ENCODE measurements at regions not wholly inside any gene's neighbourhood (a gene's known extent, or its start where the extent isn't known, plus 50 kb on each side); places are given as distances from the start of the nearest gene placed in this dataset.

DNA sequence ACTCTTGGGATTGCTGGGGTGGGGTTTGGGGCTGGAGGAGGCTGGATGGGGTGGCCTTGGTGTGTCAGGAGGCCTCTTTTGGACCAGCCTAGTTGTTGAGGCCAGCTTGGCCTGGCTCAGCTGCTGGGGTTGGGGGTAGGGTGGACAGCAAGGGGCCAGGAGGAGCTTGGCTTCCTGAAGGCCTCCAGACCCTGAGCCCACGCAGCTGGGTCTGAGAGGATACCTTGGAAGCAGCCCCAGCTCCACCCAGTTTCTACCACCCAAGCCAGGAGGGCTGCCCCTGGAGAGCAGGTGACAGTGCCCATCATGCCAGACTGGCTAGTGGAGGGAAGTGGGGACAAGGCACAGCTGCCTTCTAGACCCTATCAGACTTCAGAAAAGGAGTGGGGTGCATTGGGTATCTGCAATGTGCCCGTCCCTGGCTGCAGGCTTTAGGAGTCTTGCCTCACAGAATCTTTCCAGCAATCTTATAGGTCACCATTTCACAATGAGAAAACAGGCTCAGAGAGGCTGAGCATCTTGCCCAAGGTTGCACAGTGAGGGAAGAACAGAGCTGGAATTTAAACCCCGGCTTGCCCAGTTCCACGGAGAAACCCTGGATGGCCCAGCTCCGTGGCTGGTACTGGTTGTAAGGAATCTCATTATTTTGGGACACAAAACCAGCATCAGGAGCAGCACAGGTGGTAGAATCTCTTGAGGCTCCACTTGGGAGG, 83.0 kb downstream of the LINGO1 start:
- Histone ChIP-seq H3K27ac (no peak overlapping the region), H2AFZ (no peak overlapping the region), H3K9me3 (ENCODE audit: insufficient read depth, low read depth) (no peaks in the 10 kb centered on the region), H3K9me2 (ENCODE audit: insufficient read depth) (no peaks in the 10 kb centered on the region), H3K27me3 (ENCODE audit: insufficient read depth, low read depth) (no peaks in the 10 kb centered on the region), H3K36me3 (ENCODE audit: low read depth) (no peaks in the 10 kb centered on the region), H4K20me1 (ENCODE audit: insufficient read depth) (no peaks in the 10 kb centered on the region), H3K4me2 (no peak overlapping the region), H3K4me1 (replicated peaks; ENCODE audit: insufficient read depth) (peaks cover 17% of the 10 kb centered on the region), H3F3A (ENCODE audit: insufficient read depth, low read depth) (0 out of 2 replicates have a peak, but pooled peaks cover 7% of the 10 kb centered on the region), H3K4me3 (no peak overlapping the region), H3K79me2 (ENCODE audit: low read depth) (no peaks in the 10 kb centered on the region)
- intact Hi-C loops (cut with micrococcal nuclease; ENCODE audit: unreplicated experiment): no loop called here
- ChIA-PET CTCF (no interaction called here), POLR2A (ENCODE audit: unreplicated experiment) (no interaction called here)
- no peak for DNase-seq
- TF ChIP-seq, protein P1, sequence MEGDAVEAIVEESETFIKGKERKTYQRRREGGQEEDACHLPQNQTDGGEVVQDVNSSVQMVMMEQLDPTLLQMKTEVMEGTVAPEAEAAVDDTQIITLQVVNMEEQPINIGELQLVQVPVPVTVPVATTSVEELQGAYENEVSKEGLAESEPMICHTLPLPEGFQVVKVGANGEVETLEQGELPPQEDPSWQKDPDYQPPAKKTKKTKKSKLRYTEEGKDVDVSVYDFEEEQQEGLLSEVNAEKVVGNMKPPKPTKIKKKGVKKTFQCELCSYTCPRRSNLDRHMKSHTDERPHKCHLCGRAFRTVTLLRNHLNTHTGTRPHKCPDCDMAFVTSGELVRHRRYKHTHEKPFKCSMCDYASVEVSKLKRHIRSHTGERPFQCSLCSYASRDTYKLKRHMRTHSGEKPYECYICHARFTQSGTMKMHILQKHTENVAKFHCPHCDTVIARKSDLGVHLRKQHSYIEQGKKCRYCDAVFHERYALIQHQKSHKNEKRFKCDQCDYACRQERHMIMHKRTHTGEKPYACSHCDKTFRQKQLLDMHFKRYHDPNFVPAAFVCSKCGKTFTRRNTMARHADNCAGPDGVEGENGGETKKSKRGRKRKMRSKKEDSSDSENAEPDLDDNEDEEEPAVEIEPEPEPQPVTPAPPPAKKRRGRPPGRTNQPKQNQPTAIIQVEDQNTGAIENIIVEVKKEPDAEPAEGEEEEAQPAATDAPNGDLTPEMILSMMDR (conservative IDR thresholded peaks at IDR 0.05): no peak
- no peak for TF ChIP-seq EZH2 (IDR thresholded peaks at IDR 0.05; ENCODE audit: low read depth)
- BruUV-seq (replicated peaks): no TSS peak

DNA sequence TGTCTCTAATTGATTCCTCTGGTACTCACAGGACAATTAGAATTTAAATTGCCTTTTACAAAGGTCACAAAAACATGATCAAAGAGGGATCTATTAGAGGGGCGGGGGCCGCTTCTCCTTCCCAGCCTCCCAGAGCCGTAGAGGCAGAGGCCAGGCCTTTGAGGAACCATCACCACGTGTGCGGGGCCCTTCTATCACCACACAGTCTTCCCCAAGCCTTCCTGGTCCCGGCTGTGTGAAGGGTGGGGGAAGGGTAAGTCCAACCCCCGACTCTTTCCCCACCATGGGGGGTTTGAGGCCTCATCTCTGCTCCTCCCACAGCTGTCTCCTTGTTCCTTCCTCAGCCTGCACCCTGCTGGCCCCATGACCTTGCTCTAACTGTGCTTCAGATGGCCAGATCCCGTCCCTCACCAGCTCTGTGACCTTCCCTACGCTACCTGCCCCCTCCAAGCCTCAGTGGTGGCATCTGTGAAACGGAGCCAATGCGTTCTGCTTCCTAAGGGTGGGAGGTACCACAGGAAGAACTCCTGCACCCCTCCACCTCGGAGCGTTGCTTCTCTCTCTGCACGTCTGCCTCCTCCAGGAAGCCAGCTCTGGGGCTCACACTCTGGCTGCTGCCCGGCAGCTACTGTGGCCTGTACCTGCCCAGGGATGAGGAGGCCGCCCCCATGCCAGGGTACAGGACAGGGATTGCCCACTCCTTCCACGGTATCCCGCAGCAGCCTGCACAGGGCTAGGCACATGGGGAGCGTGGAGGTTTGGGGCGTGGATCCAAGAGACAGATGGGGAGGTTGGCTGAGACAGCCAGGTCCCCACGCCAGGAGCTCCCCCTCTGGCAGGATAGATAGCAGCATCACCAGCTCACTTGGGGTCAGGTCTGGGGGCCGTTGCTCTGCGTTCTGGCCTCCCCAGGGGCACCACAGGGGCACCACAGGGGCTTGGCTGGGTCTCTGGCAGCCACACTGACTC, 83.8 kb downstream of the LINGO1 start:
- BruUV-seq (replicated peaks): no TSS peak
- no peaks in the 10 kb centered on the region for H4K20me1 ChIP-seq (ENCODE audit: insufficient read depth)
- no peak overlapping the region for H2AFZ ChIP-seq
- no peaks in the 10 kb centered on the region for H3K9me3 ChIP-seq (ENCODE audit: insufficient read depth, low read depth)
- H3F3A ChIP-seq (ENCODE audit: insufficient read depth, low read depth): 0 out of 2 replicates have a peak, but pooled peaks cover 7% of the 10 kb centered on the region
- H3K79me2 ChIP-seq (ENCODE audit: low read depth): no peaks in the 10 kb centered on the region
- no peaks in the 10 kb centered on the region for H3K36me3 ChIP-seq (ENCODE audit: low read depth)
- POLR2A ChIA-PET (ENCODE audit: unreplicated experiment): no interaction called here
- CTCF ChIA-PET: interaction anchor here (0.5 kb wide), 1 partner anchor 46 kb away, joined by 4 read pairs; no protein-coding TSS in a partner anchor
- H3K27me3 ChIP-seq (ENCODE audit: insufficient read depth, low read depth): no peaks in the 10 kb centered on the region
- no peak overlapping the region for H3K27ac ChIP-seq
- TF ChIP-seq EZH2 (IDR thresholded peaks at IDR 0.05; ENCODE audit: low read depth): no peak
- TF ChIP-seq, protein P1 (conservative IDR thresholded peaks at IDR 0.05): no peak
- peaks cover 18% of the 10 kb centered on the region for H3K4me1 ChIP-seq (replicated peaks; ENCODE audit: insufficient read depth)
- no peaks in the 10 kb centered on the region for H3K9me2 ChIP-seq (ENCODE audit: insufficient read depth)
- H3K4me2 ChIP-seq: no peak overlapping the region
- intact Hi-C loops (cut with micrococcal nuclease; ENCODE audit: unreplicated experiment): no loop called here
- no peak for DNase-seq
- no peak overlapping the region for H3K4me3 ChIP-seq

DNA sequence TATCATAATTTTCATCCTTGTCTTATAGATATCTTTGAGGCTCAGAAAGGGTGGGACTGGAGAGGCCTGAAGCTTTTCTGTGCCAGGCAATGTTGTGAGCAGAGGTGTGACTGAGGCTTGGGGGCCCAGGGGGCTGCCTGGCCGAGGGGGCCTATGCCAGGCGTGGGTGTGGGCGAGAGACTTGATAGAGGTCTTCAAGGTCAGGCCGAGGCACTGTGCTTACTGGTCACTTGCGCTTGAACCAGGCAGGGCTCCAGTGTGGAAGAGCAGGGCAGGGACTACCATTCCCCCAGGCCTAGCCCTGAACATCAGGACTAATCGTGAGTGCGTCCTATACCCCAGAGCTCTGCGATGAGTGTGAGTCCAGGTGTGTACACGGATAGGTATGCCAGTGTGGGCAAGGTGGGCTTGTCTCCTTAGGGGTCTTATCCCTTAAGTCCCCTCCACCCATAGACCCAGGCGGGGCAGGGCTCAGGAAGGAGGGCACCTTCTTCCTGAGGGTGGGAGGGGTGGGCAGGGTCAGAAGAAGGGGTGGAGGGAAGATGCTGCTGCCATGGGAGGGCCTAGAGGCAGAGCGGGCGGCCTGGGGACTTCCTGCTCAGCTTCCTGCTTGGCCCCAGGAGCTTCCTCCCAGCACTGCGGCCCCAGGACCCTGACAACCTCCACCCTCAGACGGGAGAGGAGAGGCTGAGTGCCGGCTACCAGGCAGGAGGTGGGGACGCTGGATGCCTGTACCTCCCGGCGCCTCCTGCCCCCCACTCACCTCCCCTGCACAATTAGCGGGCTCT, 84.7 kb downstream of the LINGO1 start:
- Histone ChIP-seq H3K9me3 (ENCODE audit: insufficient read depth, low read depth) (no peaks in the 10 kb centered on the region), H3K36me3 (ENCODE audit: low read depth) (no peaks in the 10 kb centered on the region), H3F3A (ENCODE audit: insufficient read depth, low read depth) (0 out of 2 replicates have a peak, but pooled peaks cover 7% of the 10 kb centered on the region), H3K27me3 (ENCODE audit: insufficient read depth, low read depth) (no peaks in the 10 kb centered on the region), H3K4me1 (replicated peaks; ENCODE audit: insufficient read depth) (peaks cover 23% of the 10 kb centered on the region), H3K4me3 (no peak overlapping the region), H3K27ac (no peak overlapping the region), H4K20me1 (ENCODE audit: insufficient read depth) (no peaks in the 10 kb centered on the region), H3K9me2 (ENCODE audit: insufficient read depth) (no peaks in the 10 kb centered on the region), H3K79me2 (ENCODE audit: low read depth) (no peaks in the 10 kb centered on the region), H3K4me2 (no peak overlapping the region), H2AFZ (no peak overlapping the region)
- POLR2A ChIA-PET (ENCODE audit: unreplicated experiment): interaction anchor here (0.6 kb wide), 1 partner anchor 109 kb away, joined by 3 read pairs; no protein-coding TSS in a partner anchor
- TF ChIP-seq EZH2 (IDR thresholded peaks at IDR 0.05; ENCODE audit: low read depth): no peak
- TF ChIP-seq, protein P1 (conservative IDR thresholded peaks at IDR 0.05): no peak
- intact Hi-C loops (cut with micrococcal nuclease; ENCODE audit: unreplicated experiment): no loop called here
- BruUV-seq (replicated peaks): no TSS peak
- no peak for DNase-seq
- CTCF ChIA-PET: no interaction called here
